ENCODE measurements at regions not wholly inside any gene's neighbourhood (a gene's known extent, or its start where the extent isn't known, plus 50 kb on each side); places are given as distances from the start of the nearest gene placed in this dataset.

DNA sequence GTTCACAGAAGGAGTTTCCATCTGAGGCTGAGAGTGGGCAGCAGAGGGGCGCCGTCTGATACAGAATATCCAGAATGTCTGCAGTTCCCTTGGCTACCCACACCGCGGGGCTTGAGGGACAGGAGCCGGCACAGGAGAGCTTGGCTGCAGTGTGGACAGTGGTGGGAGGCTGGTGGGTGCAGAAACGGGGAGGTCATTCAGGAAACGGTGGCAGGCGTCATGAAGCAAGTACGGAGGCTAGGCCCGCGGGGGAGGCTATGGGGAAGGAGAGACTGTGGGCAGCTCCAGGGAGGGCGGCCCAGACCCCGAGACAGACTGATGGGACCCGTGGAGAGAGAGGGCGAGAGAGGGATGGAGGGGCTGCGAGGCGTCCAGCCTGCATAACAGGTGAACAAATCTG lies 55.2 kb upstream of the UQCRFS1 start:
- no TSS peak for BruUV-seq (replicated peaks)
- H3K27ac ChIP-seq (ENCODE audit: low read depth, low read length, poor library complexity, severe bottlenecking), result no peak overlapping the region
- H3K4me2 ChIP-seq (ENCODE audit: low read length), result no peak overlapping the region
- ChIA-PET CTCF (ENCODE audit: unreplicated experiment) (no interaction called here), POLR2A (no interaction called here)
- no peaks in the 10 kb centered on the region for H3K9me2 ChIP-seq (ENCODE audit: insufficient read depth, low read length)
- intact Hi-C loops (cut with micrococcal nuclease; ENCODE audit: unreplicated experiment), result no loop called here
- no peaks in the 10 kb centered on the region for H4K20me1 ChIP-seq (ENCODE audit: insufficient read depth, low read length)
- no peaks in the 10 kb centered on the region for H3K79me2 ChIP-seq (ENCODE audit: insufficient read depth, low read depth, low read length)
- no peak overlapping the region for H2AFZ ChIP-seq (ENCODE audit: low read length)
- H3K9me3 ChIP-seq (ENCODE audit: low read length), result no peaks in the 10 kb centered on the region
- no peak for TF ChIP-seq EZH2phosphoT487 (IDR thresholded peaks at IDR 0.05; ENCODE audit: borderline replicate concordance, low read depth, low read length)
- TF ChIP-seq, protein P1, sequence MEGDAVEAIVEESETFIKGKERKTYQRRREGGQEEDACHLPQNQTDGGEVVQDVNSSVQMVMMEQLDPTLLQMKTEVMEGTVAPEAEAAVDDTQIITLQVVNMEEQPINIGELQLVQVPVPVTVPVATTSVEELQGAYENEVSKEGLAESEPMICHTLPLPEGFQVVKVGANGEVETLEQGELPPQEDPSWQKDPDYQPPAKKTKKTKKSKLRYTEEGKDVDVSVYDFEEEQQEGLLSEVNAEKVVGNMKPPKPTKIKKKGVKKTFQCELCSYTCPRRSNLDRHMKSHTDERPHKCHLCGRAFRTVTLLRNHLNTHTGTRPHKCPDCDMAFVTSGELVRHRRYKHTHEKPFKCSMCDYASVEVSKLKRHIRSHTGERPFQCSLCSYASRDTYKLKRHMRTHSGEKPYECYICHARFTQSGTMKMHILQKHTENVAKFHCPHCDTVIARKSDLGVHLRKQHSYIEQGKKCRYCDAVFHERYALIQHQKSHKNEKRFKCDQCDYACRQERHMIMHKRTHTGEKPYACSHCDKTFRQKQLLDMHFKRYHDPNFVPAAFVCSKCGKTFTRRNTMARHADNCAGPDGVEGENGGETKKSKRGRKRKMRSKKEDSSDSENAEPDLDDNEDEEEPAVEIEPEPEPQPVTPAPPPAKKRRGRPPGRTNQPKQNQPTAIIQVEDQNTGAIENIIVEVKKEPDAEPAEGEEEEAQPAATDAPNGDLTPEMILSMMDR (conservative IDR thresholded peaks at IDR 0.05; ENCODE audit: low read length), result no peak
- no peak overlapping the region for H3K4me3 ChIP-seq (ENCODE audit: low read depth, low read length, poor library complexity, severe bottlenecking)
- H3K36me3 ChIP-seq (ENCODE audit: insufficient read depth, low read length), result no peaks in the 10 kb centered on the region
- DNase-seq (ENCODE audit: low spot score), result no peak
- peaks cover 11% of the 10 kb centered on the region for H3K4me1 ChIP-seq (ENCODE audit: insufficient read depth, low read length, poor library complexity, severe bottlenecking)

DNA sequence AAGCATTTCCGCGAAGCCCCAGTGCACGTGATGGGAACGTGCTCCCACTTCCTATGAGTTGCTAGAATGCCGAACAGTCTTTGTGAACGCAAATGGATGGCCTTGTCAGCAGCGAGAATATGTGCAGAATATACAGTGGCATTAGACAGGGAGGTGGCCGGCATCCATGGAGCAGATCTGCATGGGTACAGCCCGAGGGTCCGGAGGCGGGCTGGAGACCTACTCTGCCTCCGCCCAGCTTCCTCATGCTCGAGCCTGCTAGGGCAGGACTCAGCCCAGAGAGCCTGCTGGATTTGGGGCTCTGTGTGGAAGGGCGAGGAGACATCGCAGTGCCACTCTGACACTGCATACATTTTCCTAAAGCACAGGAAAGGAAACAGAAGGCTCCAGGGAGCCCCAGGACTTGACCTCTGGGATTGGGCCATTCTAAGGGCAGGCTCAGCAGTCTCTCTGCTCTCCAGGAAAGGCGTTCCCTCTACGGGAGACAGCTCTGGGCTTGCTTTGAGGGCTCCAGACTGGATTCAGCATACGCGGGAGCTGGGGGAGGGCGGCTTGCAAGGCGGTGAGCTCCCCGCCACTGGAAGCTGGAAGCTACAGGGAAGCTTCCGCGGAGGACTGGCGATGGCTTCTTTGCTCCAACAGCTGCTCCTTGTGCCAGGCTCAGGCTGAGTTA lies 55.9 kb upstream of the UQCRFS1 start:
- ChIA-PET CTCF (ENCODE audit: unreplicated experiment) (no interaction called here), POLR2A (no interaction called here)
- Histone ChIP-seq H3K4me2 (ENCODE audit: low read length) (no peak overlapping the region), H3K79me2 (ENCODE audit: insufficient read depth, low read depth, low read length) (no peaks in the 10 kb centered on the region), H4K20me1 (ENCODE audit: insufficient read depth, low read length) (no peaks in the 10 kb centered on the region), H2AFZ (ENCODE audit: low read length) (no peak overlapping the region), H3K9me3 (ENCODE audit: low read length) (no peaks in the 10 kb centered on the region), H3K4me1 (ENCODE audit: insufficient read depth, low read length, poor library complexity, severe bottlenecking) (peaks cover 11% of the 10 kb centered on the region), H3K27ac (ENCODE audit: low read depth, low read length, poor library complexity, severe bottlenecking) (no peak overlapping the region), H3K9me2 (ENCODE audit: insufficient read depth, low read length) (no peaks in the 10 kb centered on the region), H3K4me3 (ENCODE audit: low read depth, low read length, poor library complexity, severe bottlenecking) (no peak overlapping the region), H3K36me3 (ENCODE audit: insufficient read depth, low read length) (no peaks in the 10 kb centered on the region)
- DNase-seq (ENCODE audit: low spot score), result no peak
- intact Hi-C loops (cut with micrococcal nuclease; ENCODE audit: unreplicated experiment), result no loop called here
- TF ChIP-seq EZH2phosphoT487 (IDR thresholded peaks at IDR 0.05; ENCODE audit: borderline replicate concordance, low read depth, low read length), result no peak
- TF ChIP-seq, protein P1 (conservative IDR thresholded peaks at IDR 0.05; ENCODE audit: low read length), result no peak
- BruUV-seq (replicated peaks), result no TSS peak

DNA sequence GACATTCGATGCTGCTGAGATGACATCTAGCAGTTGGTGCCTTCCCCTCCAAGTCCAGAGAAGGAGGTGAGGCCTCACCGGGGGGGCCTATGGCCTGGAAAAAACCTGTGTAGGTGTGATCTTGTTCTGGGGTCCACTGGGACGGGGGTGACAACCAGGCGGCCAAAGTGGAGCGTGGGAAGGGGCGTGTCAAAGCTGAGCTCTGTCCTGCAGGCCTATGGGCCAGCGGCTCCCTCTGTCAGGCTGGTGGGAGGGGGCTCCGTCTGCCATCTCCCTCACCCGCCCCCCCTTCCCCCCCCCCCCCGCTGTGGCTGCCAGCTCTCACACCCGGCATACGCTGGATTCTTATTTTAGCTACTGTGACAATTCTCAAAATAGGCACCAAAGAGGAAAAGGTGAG lies 56.7 kb upstream of the UQCRFS1 start:
- Histone ChIP-seq H2AFZ (ENCODE audit: low read length) (no peak overlapping the region), H3K9me3 (ENCODE audit: low read length) (no peaks in the 10 kb centered on the region), H3K4me3 (ENCODE audit: low read depth, low read length, poor library complexity, severe bottlenecking) (no peak overlapping the region), H3K4me1 (ENCODE audit: insufficient read depth, low read length, poor library complexity, severe bottlenecking) (peaks cover 11% of the 10 kb centered on the region), H4K20me1 (ENCODE audit: insufficient read depth, low read length) (no peaks in the 10 kb centered on the region), H3K9me2 (ENCODE audit: insufficient read depth, low read length) (no peaks in the 10 kb centered on the region), H3K36me3 (ENCODE audit: insufficient read depth, low read length) (no peaks in the 10 kb centered on the region), H3K4me2 (ENCODE audit: low read length) (peak overlapping the region; percentile 23; the same call in 1 of the 2 replicates), H3K79me2 (ENCODE audit: insufficient read depth, low read depth, low read length) (no peaks in the 10 kb centered on the region), H3K27ac (ENCODE audit: low read depth, low read length, poor library complexity, severe bottlenecking) (no peak overlapping the region)
- TF ChIP-seq, protein P1 (conservative IDR thresholded peaks at IDR 0.05; ENCODE audit: low read length), result no peak
- no peak for TF ChIP-seq EZH2phosphoT487 (IDR thresholded peaks at IDR 0.05; ENCODE audit: borderline replicate concordance, low read depth, low read length)
- no peak for DNase-seq (ENCODE audit: low spot score)
- no TSS peak for BruUV-seq (replicated peaks)
- intact Hi-C loops (cut with micrococcal nuclease; ENCODE audit: unreplicated experiment), result no loop called here
- ChIA-PET POLR2A (interaction anchor here (0.6 to 0.7 kb wide), 2 partner anchors 33 to 1198 kb away, joined by 3 to 4 read pairs; no protein-coding TSS in a partner anchor), CTCF (ENCODE audit: unreplicated experiment) (no interaction called here)
